Cardiac muscle cell (in vitro differentiated cells and primary cell): ENCODE measurements at regions not wholly inside any gene's neighbourhood (a gene's known extent, or its start where the extent isn't known, plus 50 kb on each side); places are given as distances from the start of the nearest gene placed in this dataset.
"Not testable (repeated sequence)": the region's sequence is repeated elsewhere in the genome, so short reads cannot be mapped to it uniquely, and the experiment has no call there.

Experiments used
- DNase-seq, 2 donors: peaks; one replicate each; pipeline versions ENCODE4 v3.0.0 to v3.0.0-alpha.2; 2010 to 2017; ENCODE audit warnings: low read depth in 1 of 2, low spot score in 1 of 2
- H3K27ac ChIP-seq: fragments of 200-600 bp; sonication (generic); 2 replicates; pipeline ENCODE4 v1.5.1; 2016
- H3K27me3 ChIP-seq: fragments of 200-600 bp; sonication (generic); 2 replicates; pipeline ENCODE4 v1.6.0; 2016; ENCODE audit warnings: control low read depth
- H3K36me3 ChIP-seq: fragments of 200-600 bp; sonication (generic); 2 replicates; pipeline ENCODE4 v1.5.1; 2016; ENCODE audit warnings: control low read depth
- H3K4me1 ChIP-seq: fragments of 200-600 bp; sonication (generic); 2 replicates; pipeline ENCODE4 v1.8.1; 2017; ENCODE audit warnings: low read depth, mild to moderate bottlenecking, mixed run types
- H3K4me3 ChIP-seq: fragments of 200-600 bp; sonication (generic); 2 replicates; pipeline ENCODE4 v1.5.1; 2016; ENCODE audit warnings: mild to moderate bottlenecking
- H3K9me3 ChIP-seq: fragments of 200-600 bp; sonication (generic); 2 replicates; pipeline ENCODE4 v1.5.1; 2017; ENCODE audit warnings: low read depth, mild to moderate bottlenecking, control low read depth
- CTCF ChIP-seq: IDR thresholded peaks from 2 replicates; pipeline ENCODE4 v1.5.1; 2012; ENCODE audit warnings: low read depth, mild to moderate bottlenecking, low read length

- H3K36me3 ChIP-seq, H3K27ac ChIP-seq, H3K4me3 ChIP-seq, H3K27me3 ChIP-seq, H3K4me1 ChIP-seq, H3K9me3 ChIP-seq: not testable (repeated sequence)
- peak; percentile 75 for TF ChIP-seq CTCF
- DNase-seq, result peak; percentile 71 to 87
Observed at GRCh38 chr3:75429561-75430220, 234.4 kb upstream of the FRG2C start.

GRCh38 chr3:75430406-75430805 is 233.7 kb upstream of the FRG2C start:
- H3K27ac ChIP-seq, H3K4me1 ChIP-seq, H3K9me3 ChIP-seq, H3K27me3 ChIP-seq, H3K4me3 ChIP-seq, DNase-seq, H3K36me3 ChIP-seq: not testable (repeated sequence)

GRCh38 chr3:75431120-75431519 is 233.0 kb upstream of the FRG2C start:
- not testable (repeated sequence) for H3K4me1 ChIP-seq, H3K27ac ChIP-seq, H3K27me3 ChIP-seq, DNase-seq, H3K9me3 ChIP-seq, H3K4me3 ChIP-seq, H3K36me3 ChIP-seq

GRCh38 chr3:75432466-75432865 is 231.7 kb upstream of the FRG2C start:
- H3K4me1 ChIP-seq, H3K27ac ChIP-seq, H3K27me3 ChIP-seq, H3K9me3 ChIP-seq, H3K4me3 ChIP-seq, DNase-seq, H3K36me3 ChIP-seq: not testable (repeated sequence)

DNA sequence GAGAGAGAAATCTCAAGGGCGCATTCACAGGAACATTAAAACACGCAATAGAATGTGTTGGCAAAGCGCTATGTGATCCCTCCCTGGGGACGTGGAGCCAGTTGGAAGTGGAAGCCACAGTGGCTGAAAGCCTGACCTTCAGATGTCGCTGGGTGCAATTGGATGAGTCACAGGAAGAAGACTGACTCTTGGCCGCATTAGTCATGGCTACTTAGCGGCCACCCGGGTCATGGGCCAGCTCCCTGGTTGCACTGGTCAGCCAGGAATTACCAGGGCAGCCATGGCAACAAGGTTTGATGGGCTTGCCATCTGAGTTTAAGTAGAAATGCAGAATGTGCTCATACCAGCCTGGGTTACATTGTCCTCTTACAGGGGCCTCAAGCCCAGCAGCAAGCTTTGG is 231.2 kb upstream of the FRG2C start:
- peak in 1 of 2 donors; percentile 95 for DNase-seq
- not testable (repeated sequence) for H3K27ac ChIP-seq, H3K4me1 ChIP-seq, H3K4me3 ChIP-seq, H3K36me3 ChIP-seq, H3K27me3 ChIP-seq, H3K9me3 ChIP-seq

DNA sequence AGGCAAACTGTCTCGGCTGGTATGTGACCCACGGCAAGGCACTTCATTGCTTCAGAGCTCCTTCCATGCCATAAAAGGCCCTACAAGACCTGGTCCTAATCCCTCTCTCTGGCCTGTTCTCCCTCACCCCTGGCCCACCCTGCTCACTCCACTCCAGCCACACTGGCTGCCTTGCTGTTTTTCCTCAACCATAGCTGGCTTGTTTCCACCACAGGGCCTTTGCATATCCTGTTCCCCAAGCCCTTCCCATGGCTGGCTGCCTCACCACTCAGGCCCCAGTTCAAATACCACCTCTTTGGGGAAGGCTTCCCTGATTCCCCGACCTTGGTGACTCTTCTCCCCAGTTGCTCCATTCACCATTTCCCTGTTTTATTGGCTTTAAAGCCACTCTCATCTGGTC is 230.8 kb upstream of the FRG2C start:
- not testable (repeated sequence) for H3K27ac ChIP-seq, H3K9me3 ChIP-seq, H3K4me1 ChIP-seq, H3K4me3 ChIP-seq, H3K27me3 ChIP-seq, H3K36me3 ChIP-seq
- peak in 1 of 2 donors; percentile 7 for DNase-seq

DNA sequence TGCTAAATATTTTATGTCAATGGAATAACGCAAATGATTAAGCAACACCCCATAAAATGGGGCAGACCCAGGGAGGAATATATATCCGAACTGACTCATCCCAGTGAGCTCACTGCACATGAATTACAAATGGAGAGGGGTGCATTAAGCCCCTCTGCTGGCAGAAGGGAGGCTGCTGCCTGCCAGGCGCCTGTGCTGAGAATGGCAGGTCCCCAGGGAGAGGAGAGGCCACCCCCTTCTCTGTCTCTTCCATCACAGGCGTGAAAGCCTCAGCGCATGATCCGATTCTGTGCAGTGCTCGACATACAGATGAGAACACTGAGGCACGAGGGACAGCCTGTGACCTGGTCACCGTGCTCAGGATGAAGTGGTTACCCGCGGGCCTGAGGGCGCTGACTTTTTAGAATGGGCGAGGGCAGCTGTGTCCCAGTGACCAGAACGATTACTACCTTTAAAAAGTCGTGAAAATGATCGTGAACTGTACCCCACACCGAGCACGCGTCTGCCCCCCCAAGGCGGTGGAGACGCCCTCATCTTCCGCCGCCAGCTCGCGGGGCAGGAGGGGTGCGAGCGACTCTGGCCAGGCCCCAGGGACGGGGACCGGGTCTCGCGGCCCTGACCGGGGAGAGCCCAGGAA is 229.7 kb upstream of the FRG2C start:
- H3K4me1 ChIP-seq, H3K9me3 ChIP-seq, H3K36me3 ChIP-seq, H3K27me3 ChIP-seq: not testable (repeated sequence)
- DNase-seq, result peak; percentile 22 to 49
- Histone ChIP-seq H3K4me3 (peak overlapping the region; percentile 57), H3K27ac (peak overlapping the region; percentile 11)

DNA sequence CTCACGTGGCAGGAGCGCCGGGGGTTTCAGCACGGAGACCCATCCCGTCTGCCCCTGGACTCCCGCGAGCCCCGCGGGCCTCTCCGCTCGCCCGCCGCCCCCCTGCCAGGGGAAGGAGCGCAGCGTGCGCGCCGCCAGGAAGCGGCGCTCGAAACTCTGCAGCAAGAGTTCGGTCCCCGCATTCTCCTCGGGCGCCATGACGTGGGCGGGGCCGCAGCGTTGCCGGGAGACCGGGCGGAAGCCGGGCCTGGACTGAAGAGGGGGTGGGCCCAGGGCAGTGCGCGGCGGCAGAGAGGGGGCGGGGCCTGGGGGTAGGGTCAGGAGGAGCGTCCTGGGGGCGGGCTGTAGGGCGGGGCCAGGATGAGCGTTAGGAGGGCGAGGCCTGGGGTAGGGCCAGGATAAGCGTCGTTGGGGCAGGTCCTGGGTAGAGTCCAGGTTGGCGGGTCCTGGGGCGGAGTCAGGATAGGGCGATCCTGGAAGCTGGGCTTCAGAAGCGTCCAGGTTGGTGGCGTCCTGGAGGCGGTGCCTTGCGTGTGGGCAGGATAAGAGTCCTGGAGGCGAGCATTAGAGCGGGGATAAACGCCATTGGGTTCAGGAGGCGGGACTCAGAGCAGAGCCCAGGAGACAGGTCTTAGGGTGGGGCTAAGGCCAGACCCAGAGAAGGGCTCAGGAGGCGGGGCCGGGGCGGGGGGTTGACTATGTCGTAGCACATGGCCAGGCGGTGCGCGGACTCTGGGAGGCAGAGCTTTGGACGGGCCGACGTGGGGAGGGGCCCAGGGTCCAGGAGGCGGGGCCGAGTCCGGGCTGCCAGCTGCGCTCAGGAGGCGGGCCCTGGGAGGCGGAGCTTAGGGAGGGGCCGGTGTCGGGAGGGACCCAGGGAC is 229.0 kb upstream of the FRG2C start:
- not testable (repeated sequence) for H3K9me3 ChIP-seq

GRCh38 chr3:75435794-75436400 is 228.2 kb upstream of the FRG2C start:
- peak overlapping the region; percentile 81 for H3K27ac ChIP-seq
- H3K9me3 ChIP-seq, result not testable (repeated sequence)

More for the DNA sequence above, 229.0 kb upstream of the FRG2C start:
- DNase-seq, result peak; percentile 97 to 99
- not testable (repeated sequence) for H3K27me3 ChIP-seq, H3K4me1 ChIP-seq, H3K36me3 ChIP-seq
- peak overlapping the region; percentile 57 for H3K4me3 ChIP-seq
- peak overlapping the region; percentile 81 for H3K27ac ChIP-seq

DNA sequence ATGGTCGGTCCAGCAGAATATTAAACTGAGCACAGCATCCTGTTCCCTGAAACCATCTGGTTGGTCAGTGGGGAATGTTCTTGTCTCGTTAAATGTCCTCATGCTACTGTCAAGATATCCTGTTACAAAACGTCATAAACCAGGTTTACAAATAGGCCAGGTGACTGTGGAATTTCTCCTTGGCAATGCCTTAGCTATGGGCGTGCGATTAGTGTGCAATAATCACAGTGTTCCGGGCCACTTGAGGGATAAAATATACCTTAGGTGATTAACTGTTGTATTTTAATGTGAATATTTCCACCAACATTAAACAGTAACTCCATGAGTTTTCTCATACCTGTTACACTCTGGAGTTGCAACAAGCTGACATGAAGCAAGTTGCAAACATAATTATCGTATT is 223.1 kb upstream of the FRG2C start:
- H3K27me3 ChIP-seq, H3K9me3 ChIP-seq, DNase-seq, H3K27ac ChIP-seq, H3K4me3 ChIP-seq, H3K4me1 ChIP-seq, H3K36me3 ChIP-seq: not testable (repeated sequence)

More at GRCh38 chr3:75435794-75436400, 228.2 kb upstream of the FRG2C start:
- H3K4me1 ChIP-seq, H3K36me3 ChIP-seq, H3K27me3 ChIP-seq: not testable (repeated sequence)
- peak overlapping the region; percentile 57 for H3K4me3 ChIP-seq
- DNase-seq, result peak; percentile 5 to 91

GRCh38 chr3:75444634-75445033 is 219.5 kb upstream of the FRG2C start:
- DNase-seq, H3K36me3 ChIP-seq, H3K4me3 ChIP-seq: not testable (repeated sequence)

GRCh38 chr3:75445234-75445633 is 218.9 kb upstream of the FRG2C start:
- not testable (repeated sequence) for H3K4me1 ChIP-seq, H3K27ac ChIP-seq, H3K27me3 ChIP-seq, H3K36me3 ChIP-seq, H3K4me3 ChIP-seq, H3K9me3 ChIP-seq
- peak in 1 of 2 donors; percentile 23 for DNase-seq

More at GRCh38 chr3:75444634-75445033, 219.5 kb upstream of the FRG2C start:
- not testable (repeated sequence) for H3K27ac ChIP-seq, H3K27me3 ChIP-seq, H3K9me3 ChIP-seq, H3K4me1 ChIP-seq
